Amniotic epithelial cell (primary cell): ENCODE measurements at regions not wholly inside any gene's neighbourhood (a gene's known extent, or its start where the extent isn't known, plus 50 kb on each side); places are given as distances from the start of the nearest gene placed in this dataset.
"Not testable (repeated sequence)": the region's sequence is repeated elsewhere in the genome, so short reads cannot be mapped to it uniquely, and the experiment has no call there.

Experiments
- DNase-seq: peaks from one replicate; pipeline ENCODE4 v3.0.0-alpha.2; 2010; ENCODE audit warnings: low read depth

DNA sequence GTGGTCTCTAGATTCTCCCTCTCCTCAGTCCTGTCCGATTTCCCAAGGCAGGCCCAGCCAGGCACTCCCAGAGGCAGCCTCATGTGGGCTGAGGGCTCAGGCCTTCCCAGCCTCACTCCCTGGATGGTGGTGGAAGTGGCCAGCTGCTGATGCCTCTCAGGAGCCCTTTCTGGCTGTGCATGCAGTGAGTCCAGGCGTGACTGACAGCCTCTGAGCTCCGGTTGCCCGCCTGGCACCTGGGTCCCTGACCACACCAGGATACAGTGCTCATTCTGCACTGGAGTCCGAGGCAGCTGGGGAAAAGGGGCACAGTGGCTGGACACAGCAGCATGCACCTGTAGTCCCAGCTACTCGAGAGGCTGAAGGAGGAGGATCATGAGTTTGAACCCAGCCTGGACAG lies 132.6 kb downstream of the CUL2 start:
- no peak for DNase-seq

DNA sequence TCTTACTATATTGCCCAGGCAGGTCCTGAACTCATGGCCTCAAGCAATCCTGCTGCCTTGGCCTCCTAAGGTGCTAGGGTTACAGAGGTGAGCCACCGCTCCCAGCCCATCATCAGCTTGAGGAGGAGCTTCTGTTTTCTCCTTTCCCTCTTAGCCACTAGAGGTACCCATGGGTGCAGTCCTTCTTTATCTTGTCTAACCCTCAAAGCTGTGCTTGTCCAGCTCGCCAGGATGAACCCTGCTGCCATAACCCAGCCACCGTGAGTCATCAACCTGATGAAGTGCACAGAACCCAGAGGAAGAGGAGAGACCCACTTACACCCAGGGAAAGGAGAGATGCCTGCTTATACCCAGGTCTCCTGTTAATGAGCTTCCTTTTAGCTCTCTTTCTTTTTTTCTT lies 133.4 kb downstream of the CUL2 start:
- DNase-seq: peak; percentile 31

DNA sequence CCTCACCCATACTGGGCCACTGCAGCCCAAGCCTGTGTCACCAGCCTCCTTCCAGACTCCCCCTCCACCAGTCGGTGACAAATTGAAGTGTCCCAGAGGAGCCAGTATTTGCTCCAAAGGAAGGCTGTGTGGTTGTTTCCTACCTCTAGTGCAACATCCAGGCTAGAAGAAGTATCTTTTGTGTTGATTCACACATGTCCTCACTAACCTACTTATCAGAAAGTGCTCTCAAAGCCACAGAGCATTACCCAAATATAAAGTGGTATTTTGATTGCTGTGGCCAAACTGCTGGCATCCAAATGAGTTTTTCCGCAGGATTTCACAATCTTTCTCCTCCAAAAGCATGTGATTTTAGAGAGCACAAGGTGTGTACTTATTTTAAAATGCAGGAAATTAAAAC lies 134.8 kb downstream of the CUL2 start:
- DNase-seq: peak; percentile 54

DNA sequence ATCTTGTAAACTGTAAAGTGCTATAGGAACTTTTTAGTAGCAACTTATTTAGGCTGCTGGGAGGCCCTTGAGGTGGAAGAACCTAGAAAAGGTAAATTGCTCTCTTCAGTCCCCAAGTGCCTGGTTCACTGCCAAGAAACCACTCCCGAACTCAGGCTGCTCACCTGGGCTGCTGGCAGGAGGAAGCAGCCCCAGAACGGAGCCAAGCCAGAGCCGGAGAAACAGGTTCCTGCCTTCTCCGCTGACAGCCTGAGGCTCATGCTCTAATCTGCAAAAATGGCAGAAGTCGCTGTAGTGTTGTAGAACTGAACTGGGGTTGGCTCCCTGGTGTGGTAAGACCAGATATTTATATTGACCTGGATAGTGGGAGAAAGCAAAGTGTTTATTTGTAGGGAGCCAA lies 136.0 kb downstream of the CUL2 start:
- no peak for DNase-seq

DNA sequence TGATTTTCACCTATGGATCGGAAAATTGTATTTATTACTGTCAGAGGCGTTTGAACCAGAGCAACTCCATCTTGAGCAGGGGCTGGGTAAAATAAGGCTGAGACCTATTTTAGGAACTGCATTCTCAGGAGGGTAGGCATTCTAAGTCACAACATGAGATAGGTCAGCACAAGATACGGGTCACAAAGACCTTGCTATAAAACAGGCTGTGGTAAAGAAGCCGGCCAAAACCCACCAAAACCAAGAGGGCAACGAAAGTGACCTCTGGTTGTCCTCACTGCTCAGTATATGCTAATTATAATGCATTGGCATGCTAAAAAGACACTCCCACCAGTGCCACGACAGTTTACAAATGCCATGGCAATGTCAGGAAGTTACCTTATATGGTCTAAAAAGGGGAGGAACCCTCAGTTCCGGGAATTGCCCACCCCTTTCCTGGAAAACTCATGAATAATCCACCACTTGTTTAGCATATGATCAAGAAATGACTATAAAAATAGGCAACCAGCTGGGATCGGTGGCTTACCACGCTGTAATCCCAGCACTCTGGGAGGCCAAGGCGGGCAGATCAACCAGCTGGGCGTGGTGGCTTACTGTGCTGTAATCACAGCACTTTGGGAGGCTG lies 136.3 kb upstream of the PARD3 start:
- peak; percentile 15 for DNase-seq

DNA sequence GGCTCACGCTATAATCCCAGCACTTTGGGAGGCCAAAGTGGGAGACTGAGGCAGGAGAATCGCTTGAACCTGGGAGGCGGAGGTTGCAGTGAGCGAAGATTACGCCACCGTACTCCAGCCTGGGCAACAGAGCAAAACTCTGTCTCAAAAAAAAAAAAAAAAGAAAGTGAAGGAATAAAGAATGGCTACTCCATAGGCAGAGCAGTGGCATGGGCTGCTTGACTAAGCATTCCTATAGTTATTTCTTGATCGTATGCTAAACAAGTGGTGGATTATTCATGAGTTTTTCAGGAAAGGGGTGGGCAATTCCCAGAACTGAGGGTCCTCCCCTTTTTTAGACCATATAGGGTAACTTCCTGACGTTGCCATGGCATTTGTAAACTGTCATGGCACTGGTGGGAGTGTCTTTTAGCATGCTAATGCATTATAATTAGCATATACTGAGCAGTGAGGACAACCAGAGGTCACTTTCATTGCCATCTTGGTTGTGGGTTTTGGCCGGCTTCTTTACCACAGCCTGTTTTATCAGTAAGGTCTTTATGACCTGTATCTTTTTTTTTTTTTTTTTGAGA lies 130.9 kb upstream of the PARD3 start:
- DNase-seq: not testable (repeated sequence)

DNA sequence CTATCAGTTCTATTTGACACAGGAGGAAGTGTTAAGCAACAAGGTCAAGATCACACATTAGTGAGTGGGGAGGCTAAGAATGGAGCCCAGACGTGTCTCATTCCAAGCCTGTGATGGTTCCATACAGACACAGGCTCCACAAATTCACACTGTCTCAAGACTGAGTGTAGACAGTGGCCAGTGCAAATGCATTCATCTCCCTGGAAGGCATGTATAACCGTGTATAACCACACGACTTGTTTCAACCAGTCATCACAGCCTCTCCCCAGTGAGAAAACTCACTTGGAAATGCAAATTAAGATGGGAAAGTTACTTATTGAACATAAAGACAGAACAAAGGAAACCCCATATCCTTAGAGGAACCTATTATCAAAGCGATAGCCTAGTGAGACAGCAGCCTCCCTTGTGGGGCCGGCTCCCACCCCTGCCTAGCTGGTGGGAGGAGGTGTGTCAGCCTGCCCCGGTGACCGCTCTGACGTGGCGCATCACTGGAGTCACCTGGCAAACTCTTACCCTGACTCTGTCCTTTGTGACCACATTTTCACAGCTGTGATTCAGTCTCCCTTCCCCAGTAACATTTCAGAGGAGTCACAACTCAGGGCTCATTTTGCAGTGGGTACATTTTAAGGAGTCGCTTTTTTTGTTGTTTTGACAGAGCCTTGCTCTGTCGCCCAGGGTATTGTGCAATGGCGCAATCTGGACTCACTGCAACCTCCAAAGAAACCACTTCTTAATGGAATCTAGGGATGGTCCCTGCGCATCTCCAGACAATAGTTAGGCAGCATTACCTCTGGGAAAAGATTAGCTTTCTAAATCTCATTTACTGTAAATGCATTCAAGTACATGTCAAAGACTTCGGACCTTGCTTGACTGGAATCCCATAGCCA lies 126.6 kb upstream of the PARD3 start:
- DNase-seq: peak; percentile 28

DNA sequence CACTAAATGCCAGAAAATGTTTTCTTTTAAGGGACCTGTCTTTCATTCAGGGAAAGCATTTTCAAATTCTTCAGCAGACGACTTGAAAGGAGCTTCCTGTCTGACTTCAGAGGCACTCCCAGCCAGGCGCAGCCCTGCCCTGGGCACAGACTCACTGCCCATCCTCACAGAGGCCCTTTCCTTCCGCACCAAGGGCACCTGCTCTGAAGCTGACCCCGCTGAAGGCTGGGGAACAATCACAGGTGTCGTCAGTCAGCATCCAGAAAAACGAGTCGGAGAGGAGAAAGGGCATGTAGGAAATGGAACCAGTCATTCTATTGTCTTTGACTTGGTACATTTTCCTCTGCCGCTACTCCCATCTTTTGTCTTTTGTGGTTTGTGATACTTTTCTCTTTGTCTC lies 125.3 kb upstream of the PARD3 start:
- DNase-seq: no peak

DNA sequence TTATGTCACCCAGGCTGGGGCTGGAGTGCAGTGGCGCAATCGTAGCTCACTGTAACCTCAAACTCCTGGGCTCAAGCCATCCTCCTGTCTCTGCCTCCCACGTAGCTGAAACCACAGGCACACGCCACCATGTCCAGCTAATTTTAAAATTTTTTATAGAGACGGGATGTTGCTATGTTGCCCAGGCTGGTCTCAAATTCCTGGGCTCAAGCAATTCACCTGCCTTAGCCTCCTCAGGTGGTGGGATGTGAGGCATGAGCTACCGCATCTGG lies 123.2 kb upstream of the PARD3 start:
- DNase-seq: peak; percentile 69

DNA sequence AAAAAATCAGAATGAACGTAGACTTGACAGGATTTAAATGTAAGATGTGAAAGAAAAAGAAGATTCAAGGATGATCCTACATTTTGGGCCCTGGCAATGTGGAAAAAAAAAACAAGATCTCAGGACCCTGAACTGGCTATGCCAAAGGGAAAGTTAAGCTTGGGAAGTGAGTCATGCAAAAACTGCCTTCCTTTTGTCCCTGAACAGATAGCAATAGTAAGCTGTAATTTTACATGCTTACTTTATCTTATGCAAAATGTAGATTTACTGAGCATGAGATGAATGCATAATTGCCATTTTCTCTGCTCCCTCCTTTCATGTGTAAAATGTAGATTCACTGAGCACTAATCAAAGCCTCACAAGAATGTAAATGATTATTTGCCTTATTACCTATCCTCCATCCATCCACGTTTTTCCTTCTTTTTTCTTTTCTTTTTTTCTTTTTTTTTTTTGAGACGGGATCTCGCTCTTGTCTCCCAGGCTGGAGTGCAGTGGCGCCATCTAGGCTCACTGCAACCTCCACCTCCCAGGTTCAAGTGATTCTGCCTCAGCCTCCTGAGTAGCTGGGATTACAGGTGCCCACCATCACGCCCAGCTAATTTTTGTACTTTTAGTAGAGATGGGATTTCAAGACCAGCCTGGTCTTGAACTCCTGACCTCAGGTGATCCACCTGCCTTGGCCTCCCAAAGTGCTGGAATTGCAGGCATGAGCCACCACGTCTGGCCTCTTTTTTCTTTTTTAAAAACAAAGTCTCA lies 122.7 kb upstream of the PARD3 start:
- DNase-seq: peak; percentile 63

DNA sequence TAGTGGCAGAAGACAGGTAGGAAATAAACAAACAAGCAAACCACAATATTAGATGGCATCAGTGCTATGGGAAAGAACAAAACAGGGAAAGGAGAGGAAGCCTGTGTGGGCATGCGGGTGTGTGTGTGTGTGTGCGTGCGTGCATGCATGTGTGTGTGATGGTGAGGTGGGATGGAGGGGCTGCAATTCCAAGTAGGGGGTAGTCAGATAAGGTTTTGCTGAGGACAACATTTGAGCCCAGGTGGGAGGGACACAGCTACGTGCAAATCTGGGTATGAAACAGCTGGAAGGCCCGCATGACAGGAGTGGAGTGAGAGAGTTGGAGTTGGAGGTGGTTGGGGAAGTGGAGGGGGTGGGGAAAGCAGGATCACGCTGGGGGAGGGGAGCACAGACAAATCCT lies 121.0 kb upstream of the PARD3 start:
- no peak for DNase-seq

DNA sequence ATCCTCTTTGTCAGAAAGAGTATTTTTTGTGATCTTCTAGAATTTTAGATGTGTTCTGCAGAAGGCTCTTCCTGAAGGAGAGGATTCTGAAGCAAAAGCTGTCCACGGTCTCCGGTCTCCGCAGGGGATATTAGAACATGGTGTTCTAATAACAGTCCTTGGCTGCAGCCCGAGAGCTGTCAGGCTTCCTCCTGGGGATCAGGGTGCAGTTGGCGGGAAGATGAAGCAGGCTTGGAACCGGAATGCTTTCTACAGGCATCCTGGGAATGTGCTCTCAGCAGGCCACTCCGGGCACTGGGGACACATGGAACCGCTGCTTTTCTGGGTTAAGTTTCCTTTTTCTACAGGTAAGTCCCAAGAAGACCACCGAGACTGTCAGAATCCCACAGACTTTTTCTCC lies 118.6 kb upstream of the PARD3 start:
- peak; percentile 13 for DNase-seq

DNA sequence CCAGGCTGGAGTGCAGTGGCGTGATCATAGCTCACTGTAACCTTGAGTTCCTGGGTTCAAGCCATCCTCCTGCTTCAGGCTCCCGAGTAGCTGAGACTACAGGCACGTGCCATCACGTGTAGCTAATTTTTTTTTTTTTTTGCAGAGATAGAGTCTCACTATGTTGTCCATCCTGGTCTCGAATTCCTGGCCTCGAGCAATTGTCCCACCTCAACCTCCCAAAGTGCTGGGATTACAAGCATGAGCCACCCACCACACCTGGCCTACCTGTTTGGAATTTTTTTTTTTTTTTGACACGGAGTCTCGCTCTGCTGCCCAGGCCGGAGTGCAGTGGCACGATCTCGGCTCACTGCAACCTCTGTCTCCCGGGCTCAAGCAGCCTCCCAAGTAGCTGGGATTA lies 117.1 kb upstream of the PARD3 start:
- no peak for DNase-seq

DNA sequence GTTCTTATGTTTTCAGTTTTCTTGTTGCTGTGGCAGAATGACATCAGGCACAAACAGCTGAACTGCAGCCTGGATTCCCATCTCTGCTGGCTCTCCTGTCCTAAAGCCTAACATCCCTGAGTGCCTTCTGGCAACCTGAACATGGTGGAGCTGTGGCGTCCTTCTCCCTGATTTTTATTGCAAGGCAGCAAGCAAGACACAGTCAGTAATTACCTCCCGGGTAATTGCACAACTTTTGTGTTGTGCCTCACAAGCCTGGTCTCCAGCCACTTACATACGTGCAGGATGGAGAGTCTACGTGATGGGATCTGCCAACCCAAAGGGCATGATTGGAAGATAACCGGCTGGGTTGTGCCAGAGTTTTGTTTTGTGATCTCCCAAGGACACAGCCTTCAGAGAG lies 116.1 kb upstream of the PARD3 start:
- no peak for DNase-seq

DNA sequence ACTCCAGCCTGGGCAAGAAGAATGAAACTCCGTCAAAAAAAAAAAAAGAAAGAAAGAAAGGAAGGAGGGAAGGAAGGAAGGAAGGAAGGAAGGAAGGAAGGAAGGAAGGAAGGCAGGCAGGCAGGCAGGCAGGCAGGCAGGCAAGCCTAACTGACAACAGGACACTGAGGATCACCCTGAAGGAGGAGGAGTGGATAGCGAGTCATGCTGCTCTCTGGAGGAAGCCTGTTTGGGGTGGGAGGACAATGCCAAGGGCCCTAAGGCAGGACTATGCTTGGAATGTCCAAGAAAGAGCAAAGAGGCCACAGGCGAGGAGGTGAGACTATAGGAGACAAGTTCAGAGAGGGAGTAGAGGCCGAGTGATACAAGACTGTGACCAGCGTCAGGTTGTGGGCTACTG lies 107.0 kb upstream of the PARD3 start:
- peak; percentile 24 for DNase-seq

DNA sequence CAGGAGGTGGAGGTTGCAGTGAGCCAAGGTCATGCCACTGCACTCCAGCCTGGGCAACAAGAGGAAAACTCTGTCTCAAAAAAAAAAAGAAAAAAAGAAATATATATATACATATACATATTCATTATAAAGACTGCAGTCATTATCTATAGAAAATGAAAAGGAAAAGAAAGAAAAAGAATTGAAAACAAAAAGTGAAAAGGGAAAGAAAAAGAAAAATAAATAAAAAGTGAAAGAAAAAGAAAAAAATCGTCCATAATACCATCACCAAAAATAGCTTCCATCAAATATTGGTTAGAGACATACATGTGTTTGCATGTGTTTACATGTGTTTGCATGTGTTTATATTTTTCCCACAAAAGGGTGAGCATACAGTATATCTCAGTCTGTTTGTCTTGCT lies 105.5 kb upstream of the PARD3 start:
- no peak for DNase-seq

DNA sequence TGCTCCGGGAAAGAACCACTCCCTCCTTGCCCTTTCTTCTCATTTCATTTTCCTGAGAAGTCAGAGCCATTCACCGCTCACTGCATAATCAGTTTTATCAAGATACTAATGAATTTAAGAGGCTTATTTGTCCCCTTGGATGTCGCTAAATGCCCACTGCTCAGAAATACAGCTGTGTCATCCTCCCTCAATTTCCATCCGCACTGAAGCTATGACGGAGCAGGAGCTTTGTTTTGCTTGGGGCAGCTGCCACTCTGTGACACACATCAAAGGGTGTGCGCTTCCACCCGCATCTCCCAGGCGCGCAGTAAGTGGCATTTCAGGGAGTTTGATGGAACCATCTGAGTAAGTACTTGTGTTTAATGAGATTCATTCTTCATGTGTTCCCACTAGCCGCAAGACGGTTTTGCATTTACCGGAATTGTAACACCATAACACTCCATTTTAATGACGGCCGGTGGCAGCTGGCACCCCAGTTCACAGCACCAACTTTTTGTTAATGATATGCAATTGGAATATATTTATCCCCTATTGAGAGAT lies 103.8 kb upstream of the PARD3 start:
- DNase-seq: no peak

DNA sequence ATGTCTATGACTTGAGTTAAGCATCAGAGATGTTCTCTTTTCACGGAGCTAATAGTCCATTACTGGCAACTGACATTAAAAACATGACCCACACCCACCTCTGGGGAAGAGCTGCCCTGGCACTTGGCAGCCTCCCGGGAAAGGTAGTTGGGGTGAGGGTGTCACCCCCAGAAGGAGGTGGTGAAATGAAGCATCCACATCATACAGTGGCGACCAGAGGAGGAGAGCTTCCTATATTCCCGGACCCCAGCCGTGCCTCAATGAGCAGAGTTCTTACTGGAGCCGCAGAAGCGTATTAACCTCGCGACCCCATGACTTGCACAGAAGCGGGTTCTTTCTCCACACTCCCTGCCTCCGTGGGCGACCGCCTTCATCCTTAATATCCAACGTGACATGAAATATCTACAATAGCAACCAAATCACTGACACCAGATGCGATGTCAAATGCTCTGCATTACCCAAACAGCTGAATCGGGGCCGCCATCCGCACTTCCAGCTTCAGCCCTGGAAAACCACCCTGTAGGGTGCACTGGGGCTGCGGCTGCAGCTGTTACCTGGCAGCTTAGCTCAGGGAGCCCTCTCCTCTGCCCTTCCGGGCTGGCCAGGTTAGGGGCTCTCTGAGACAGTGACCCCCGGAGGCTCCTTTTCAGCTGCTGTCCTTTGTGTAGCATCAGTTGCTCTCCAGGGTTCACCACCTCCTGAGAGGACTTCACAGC lies 103.1 kb upstream of the PARD3 start:
- no peak for DNase-seq

DNA sequence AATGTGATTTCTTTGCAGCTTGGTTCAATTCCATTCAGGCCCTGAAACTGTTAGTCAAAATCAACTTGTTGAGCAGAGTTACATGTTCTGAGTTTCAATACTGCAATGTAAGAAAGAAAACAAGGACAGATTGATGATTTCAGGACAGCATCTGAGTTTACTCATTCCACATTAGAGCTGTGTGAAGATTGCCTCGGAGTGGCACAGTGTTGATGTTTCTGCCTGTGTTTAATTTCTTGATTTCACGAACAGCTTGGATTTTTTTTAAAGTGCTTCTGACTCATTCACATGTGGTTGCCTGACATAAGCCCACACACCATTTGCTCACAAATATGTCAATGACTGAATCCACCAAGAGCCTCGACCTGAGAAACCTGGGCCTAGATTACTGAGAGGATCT lies 101.2 kb upstream of the PARD3 start:
- DNase-seq: peak; percentile 92

DNA sequence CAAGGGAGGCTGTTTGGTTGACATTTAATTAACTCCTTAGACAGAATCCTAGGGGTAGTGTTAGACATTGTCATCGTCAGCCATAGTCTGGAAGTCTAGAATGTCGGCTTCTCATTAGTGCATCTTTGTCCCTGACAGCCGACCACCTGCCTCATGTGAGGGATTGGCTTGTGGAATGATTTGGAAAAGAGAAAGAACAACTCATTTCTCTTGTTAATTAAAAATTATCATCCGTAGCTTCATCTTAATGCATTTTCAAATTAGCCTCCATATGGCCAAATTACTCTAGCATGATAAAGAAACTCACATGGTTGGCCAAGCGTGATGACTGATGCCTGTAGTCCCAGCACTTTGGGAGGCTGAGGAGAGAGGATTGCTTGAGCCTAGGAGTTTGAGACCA lies 97.7 kb upstream of the PARD3 start:
- no peak for DNase-seq

DNA sequence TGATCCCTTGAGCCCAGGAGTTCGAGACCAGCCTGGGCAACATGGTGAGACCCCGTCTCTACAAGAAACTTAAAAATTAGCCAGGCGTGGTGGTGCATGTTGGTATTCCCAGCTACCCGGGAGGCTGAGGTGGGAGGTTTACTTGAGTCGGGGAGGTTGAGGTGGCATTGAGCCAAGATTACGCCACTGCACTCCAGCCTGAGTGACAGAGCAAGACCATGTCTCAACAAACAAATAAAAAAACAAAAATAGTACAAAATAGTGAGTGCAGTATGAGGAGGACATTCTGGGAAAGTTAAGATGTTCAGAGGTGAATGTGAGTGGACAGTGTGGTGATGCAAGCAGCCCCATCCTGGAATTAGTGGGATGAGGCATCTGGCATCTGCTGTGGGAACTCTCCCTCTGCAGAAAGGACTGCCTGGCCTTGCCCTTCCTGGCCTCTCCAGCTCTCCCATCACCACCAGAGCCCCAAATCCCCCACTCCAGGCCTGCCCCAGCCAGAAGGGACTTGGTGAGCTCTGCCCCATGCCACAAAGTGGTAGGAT lies 96.6 kb upstream of the PARD3 start:
- peak; percentile 40 for DNase-seq

DNA sequence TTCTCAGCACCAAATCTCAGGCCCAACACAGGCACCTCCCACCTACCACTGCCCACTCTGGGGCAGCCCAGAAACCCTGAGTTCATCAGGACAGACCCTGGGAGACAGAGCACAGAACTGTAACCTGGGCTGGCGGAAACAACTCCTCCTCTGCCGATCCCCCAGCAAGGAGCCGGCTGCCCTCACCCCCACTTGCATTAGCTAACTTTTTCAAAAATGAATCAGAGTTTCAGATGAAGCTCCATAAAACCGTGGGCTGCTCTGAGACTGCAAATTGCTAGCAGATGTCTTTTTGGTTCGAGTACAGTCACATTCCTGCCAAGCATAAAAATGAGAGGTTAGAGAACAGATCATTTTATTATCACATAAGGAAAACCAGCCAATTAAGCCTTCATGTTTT lies 93.4 kb upstream of the PARD3 start:
- DNase-seq: no peak
